Prostate gland (tissue), 2 donors: ENCODE measurements at regions not wholly inside any gene's neighbourhood (a gene's known extent, or its start where the extent isn't known, plus 50 kb on each side); places are given as distances from the start of the nearest gene placed in this dataset.

Experiments used
- CTCF ChIP-seq, 4 experiments: fragments of 200-600 bp in 2 of 4; fragments of 450-650 bp in 2 of 4; sonication (generic) in 2 of 4; IDR thresholded peaks; 1 replicate in 3 of 4; 2 replicates in 1 of 4; pipeline ENCODE4 v1.5.1; 2016 to 2019; ENCODE audit warnings: antibody characterized with exemption in 4 of 4, mild to moderate bottlenecking in 2 of 4, moderate library complexity in 2 of 4
- POLR2A ChIP-seq: fragments of 450-650 bp; IDR thresholded peaks from one replicate; pipeline ENCODE4 v1.6.1; 2016; ENCODE audit warnings: antibody characterized with exemption, mild to moderate bottlenecking
- POLR2AphosphoS5 ChIP-seq: sonication (generic); formaldehyde crosslinking; IDR thresholded peaks from one replicate; pipeline ENCODE4 v1.6.1; 2017; ENCODE audit warnings: antibody characterized with exemption

DNA sequence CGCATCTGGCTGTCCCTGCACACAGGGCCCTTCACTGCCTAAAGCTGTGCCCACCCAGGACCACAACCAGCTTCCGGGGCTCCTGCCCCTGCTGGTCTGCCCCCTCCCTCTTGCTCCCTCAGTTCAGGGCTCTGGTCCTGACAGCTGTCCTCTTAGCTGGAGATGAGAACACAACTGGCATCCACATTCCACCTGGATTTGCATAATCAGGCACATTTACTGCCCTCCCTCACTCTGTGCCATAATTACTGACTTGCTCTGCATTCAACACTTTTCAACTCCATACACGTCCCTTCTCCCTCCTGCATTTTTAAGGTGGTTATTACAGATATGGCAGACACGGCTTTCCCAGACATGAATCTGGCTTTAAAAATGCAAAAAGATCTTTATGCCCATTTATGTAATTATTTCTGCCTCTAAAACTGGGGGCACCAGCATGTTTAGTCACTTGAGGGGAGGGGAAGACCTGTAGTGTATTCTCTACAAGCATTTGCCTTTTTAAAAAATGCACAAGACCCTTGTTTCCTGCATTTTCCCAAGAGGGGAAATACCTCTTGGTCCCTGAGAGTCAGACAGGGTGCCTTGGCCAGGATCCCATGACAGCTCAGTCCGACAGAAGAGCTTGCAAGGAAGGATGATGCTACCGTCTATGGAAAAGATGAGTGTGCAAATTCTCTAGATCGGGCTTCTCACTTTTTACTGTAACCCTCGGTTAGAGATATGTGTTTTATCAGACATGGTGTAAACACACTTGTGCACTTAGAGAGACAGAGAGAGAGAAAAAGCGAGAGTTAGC is 401.8 kb downstream of the PREX1 start:
- TF ChIP-seq CTCF (IDR thresholded peaks at IDR 0.05), result no peak
- no peak for TF ChIP-seq POLR2AphosphoS5
- TF ChIP-seq POLR2A, result no peak
